ENCODE measurements at regions not wholly inside any gene's neighbourhood (a gene's known extent, or its start where the extent isn't known, plus 50 kb on each side); places are given as distances from the start of the nearest gene placed in this dataset.

DNA sequence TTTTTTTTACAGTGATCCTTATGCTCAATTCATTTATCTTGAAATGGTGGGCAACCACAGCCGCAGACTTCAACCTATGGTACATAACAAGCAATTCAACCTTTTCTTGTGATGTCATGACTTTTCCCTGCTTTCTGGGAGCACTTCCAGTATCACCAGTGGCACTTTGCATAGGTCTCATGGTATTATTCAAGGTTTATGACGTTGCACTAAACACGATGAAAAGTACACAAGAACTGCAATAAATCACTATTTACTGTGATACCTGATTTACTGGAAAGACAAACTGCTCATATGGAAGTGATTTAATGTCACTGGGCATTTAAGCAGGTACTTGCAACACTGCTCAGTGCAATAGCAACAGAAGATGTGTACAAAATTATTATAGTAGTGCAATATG, 251.7 kb upstream of the CXCL12 start:
- TF ChIP-seq, protein P1, sequence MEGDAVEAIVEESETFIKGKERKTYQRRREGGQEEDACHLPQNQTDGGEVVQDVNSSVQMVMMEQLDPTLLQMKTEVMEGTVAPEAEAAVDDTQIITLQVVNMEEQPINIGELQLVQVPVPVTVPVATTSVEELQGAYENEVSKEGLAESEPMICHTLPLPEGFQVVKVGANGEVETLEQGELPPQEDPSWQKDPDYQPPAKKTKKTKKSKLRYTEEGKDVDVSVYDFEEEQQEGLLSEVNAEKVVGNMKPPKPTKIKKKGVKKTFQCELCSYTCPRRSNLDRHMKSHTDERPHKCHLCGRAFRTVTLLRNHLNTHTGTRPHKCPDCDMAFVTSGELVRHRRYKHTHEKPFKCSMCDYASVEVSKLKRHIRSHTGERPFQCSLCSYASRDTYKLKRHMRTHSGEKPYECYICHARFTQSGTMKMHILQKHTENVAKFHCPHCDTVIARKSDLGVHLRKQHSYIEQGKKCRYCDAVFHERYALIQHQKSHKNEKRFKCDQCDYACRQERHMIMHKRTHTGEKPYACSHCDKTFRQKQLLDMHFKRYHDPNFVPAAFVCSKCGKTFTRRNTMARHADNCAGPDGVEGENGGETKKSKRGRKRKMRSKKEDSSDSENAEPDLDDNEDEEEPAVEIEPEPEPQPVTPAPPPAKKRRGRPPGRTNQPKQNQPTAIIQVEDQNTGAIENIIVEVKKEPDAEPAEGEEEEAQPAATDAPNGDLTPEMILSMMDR (conservative IDR thresholded peaks at IDR 0.05), result no peak
- TF ChIP-seq EZH2 (IDR thresholded peaks at IDR 0.05; ENCODE audit: low read depth), result no peak

Data from PC-9 (cell line).